ENCODE measurements at regions not wholly inside any gene's neighbourhood (a gene's known extent, or its start where the extent isn't known, plus 50 kb on each side); places are given as distances from the start of the nearest gene placed in this dataset.
"Not testable (repeated sequence)": the region's sequence is repeated elsewhere in the genome, so short reads cannot be mapped to it uniquely, and the experiment has no call there.

GRCh38 chr5:162209005-162209605 is 141.5 kb downstream of the GABRG2 start:
- no peak for DNase-seq (ENCODE audit: low read depth, low spot score)

- no peak for DNase-seq (ENCODE audit: low read depth, low spot score)
Measured at GRCh38 chr5:162214551-162214950, 147.0 kb downstream of the GABRG2 start.

GRCh38 chr5:162217037-162217436 is 149.5 kb downstream of the GABRG2 start:
- DNase-seq (ENCODE audit: low read depth, low spot score) = no peak

- no peak for DNase-seq (ENCODE audit: low read depth, low spot score)
Measured at GRCh38 chr5:162221910-162222309, 154.3 kb downstream of the GABRG2 start.

- no peak for DNase-seq (ENCODE audit: low read depth, low spot score)
Measured at GRCh38 chr5:162227075-162227474, 159.5 kb downstream of the GABRG2 start.

- DNase-seq (ENCODE audit: low read depth, low spot score) = no peak
Measured at GRCh38 chr5:162230348-162230747, 162.8 kb downstream of the GABRG2 start.

GRCh38 chr5:162231522-162231921 is 163.9 kb downstream of the GABRG2 start:
- DNase-seq (ENCODE audit: low read depth, low spot score) = no peak

- no peak for DNase-seq (ENCODE audit: low read depth, low spot score)
Measured at GRCh38 chr5:162240734-162241133, 173.2 kb downstream of the GABRG2 start.

GRCh38 chr5:162242416-162242815 is 174.8 kb downstream of the GABRG2 start:
- DNase-seq (ENCODE audit: low read depth, low spot score) = no peak

GRCh38 chr5:162243651-162244050 is 176.1 kb downstream of the GABRG2 start:
- no peak for DNase-seq (ENCODE audit: low read depth, low spot score)

GRCh38 chr5:162248107-162248713 is 180.6 kb downstream of the GABRG2 start:
- DNase-seq (ENCODE audit: low read depth, low spot score) = no peak

GRCh38 chr5:162256711-162257110 is 189.1 kb downstream of the GABRG2 start:
- no peak for DNase-seq (ENCODE audit: low read depth, low spot score)

GRCh38 chr5:162268694-162269481 is 201.3 kb downstream of the GABRG2 start:
- no peak for DNase-seq (ENCODE audit: low read depth, low spot score)

- DNase-seq (ENCODE audit: low read depth, low spot score) = no peak
Measured at GRCh38 chr5:162272417-162272816, 204.8 kb downstream of the GABRG2 start.

GRCh38 chr5:162274679-162275078 is 207.1 kb downstream of the GABRG2 start:
- DNase-seq (ENCODE audit: low read depth, low spot score) = no peak

GRCh38 chr5:162275387-162275786 is 207.8 kb downstream of the GABRG2 start:
- DNase-seq (ENCODE audit: low read depth, low spot score) = not testable (repeated sequence)

GRCh38 chr5:162282191-162282590 is 214.6 kb downstream of the GABRG2 start:
- DNase-seq (ENCODE audit: low read depth, low spot score) = no peak

GRCh38 chr5:162283609-162284008 is 216.0 kb downstream of the GABRG2 start:
- no peak for DNase-seq (ENCODE audit: low read depth, low spot score)

GRCh38 chr5:162288647-162289296 is 221.2 kb downstream of the GABRG2 start:
- DNase-seq (ENCODE audit: low read depth, low spot score) = no peak

- no peak for DNase-seq (ENCODE audit: low read depth, low spot score)
Measured at GRCh38 chr5:162289489-162289888, 221.9 kb downstream of the GABRG2 start.

- no peak for DNase-seq (ENCODE audit: low read depth, low spot score)
Measured at GRCh38 chr5:162299793-162300192, 232.2 kb downstream of the GABRG2 start.

GRCh38 chr5:162301356-162301755 is 233.8 kb downstream of the GABRG2 start:
- no peak for DNase-seq (ENCODE audit: low read depth, low spot score)

All from brain pericyte (primary cell).